IPS-18a (cell line): ENCODE measurements at regions not wholly inside any gene's neighbourhood (a gene's known extent, or its start where the extent isn't known, plus 50 kb on each side); places are given as distances from the start of the nearest gene placed in this dataset.

Experiments used
- H3K27ac ChIP-seq: one replicate; pipeline ENCODE4 v1.5.1; 2013; ENCODE audit warnings: low read length
- H3K27me3 ChIP-seq: one replicate; pipeline ENCODE4 v1.6.1; 2013; ENCODE audit warnings: mild to moderate bottlenecking, low read length; ENCODE audit not compliant: control insufficient read depth, insufficient read depth
- H3K36me3 ChIP-seq: one replicate; pipeline ENCODE4 v1.6.1; 2013; ENCODE audit warnings: low read depth, low read length; ENCODE audit not compliant: control insufficient read depth
- H3K4me1 ChIP-seq: one replicate; pipeline ENCODE4 v1.6.1; 2013; ENCODE audit warnings: low read depth, low read length; ENCODE audit not compliant: control insufficient read depth
- H3K4me3 ChIP-seq: one replicate; pipeline ENCODE4 v1.5.1; 2013; ENCODE audit warnings: low read length
- H3K9ac ChIP-seq: one replicate; pipeline ENCODE4 v1.6.1; 2013; ENCODE audit warnings: mild to moderate bottlenecking, low read length, moderate library complexity
- H3K9me3 ChIP-seq: one replicate; pipeline ENCODE4 v1.6.1; 2013; ENCODE audit warnings: low read depth, low read length; ENCODE audit not compliant: control insufficient read depth

GRCh38 chr13:90201676-90202460 lies 1145.6 kb upstream of the MIR17HG start:
- Histone ChIP-seq H3K27me3 (no peaks in the 10 kb centered on the region), H3K36me3 (no peaks in the 10 kb centered on the region), H3K4me3 (no peak overlapping the region), H3K4me1 (no peaks in the 10 kb centered on the region), H3K9me3 (no peaks in the 10 kb centered on the region), H3K9ac (no peak overlapping the region), H3K27ac (no peak overlapping the region)

- no peaks in the 10 kb centered on the region for H3K9me3 ChIP-seq
- no peak overlapping the region for H3K9ac ChIP-seq
- H3K4me3 ChIP-seq: no peak overlapping the region
These were observed 1142.4 kb upstream of the MIR17HG start for GRCh38 chr13:90205081-90205480.

GRCh38 chr13:90205911-90206310 lies 1141.6 kb upstream of the MIR17HG start:
- Histone ChIP-seq H3K27ac (no peak overlapping the region), H3K27me3 (no peaks in the 10 kb centered on the region), H3K9ac (no peak overlapping the region), H3K4me1 (no peaks in the 10 kb centered on the region), H3K4me3 (no peak overlapping the region), H3K36me3 (no peaks in the 10 kb centered on the region), H3K9me3 (no peaks in the 10 kb centered on the region)

More at GRCh38 chr13:90205081-90205480, 1142.4 kb upstream of the MIR17HG start:
- Histone ChIP-seq H3K36me3 (no peaks in the 10 kb centered on the region), H3K27me3 (no peaks in the 10 kb centered on the region), H3K4me1 (no peaks in the 10 kb centered on the region), H3K27ac (no peak overlapping the region)

GRCh38 chr13:90217275-90217674 lies 1130.2 kb upstream of the MIR17HG start:
- H3K27me3 ChIP-seq: no peaks in the 10 kb centered on the region
- H3K4me3 ChIP-seq: no peak overlapping the region
- no peaks in the 10 kb centered on the region for H3K4me1 ChIP-seq
- H3K36me3 ChIP-seq: no peaks in the 10 kb centered on the region
- H3K9ac ChIP-seq: no peak overlapping the region
- no peak overlapping the region for H3K27ac ChIP-seq
- peaks cover 6% of the 10 kb centered on the region for H3K9me3 ChIP-seq

GRCh38 chr13:90222758-90223157 lies 1124.7 kb upstream of the MIR17HG start:
- H3K9me3 ChIP-seq: no peaks in the 10 kb centered on the region
- H3K27me3 ChIP-seq: no peaks in the 10 kb centered on the region
- H3K36me3 ChIP-seq: no peaks in the 10 kb centered on the region
- H3K27ac ChIP-seq: no peak overlapping the region
- no peak overlapping the region for H3K9ac ChIP-seq
- H3K4me1 ChIP-seq: no peaks in the 10 kb centered on the region
- no peak overlapping the region for H3K4me3 ChIP-seq

GRCh38 chr13:90230311-90230710 lies 1117.2 kb upstream of the MIR17HG start:
- H3K4me1 ChIP-seq: peaks cover 5% of the 10 kb centered on the region
- H3K4me3 ChIP-seq: no peak overlapping the region
- H3K36me3 ChIP-seq: no peaks in the 10 kb centered on the region
- no peak overlapping the region for H3K27ac ChIP-seq
- H3K27me3 ChIP-seq: no peaks in the 10 kb centered on the region
- H3K9me3 ChIP-seq: no peaks in the 10 kb centered on the region
- H3K9ac ChIP-seq: no peak overlapping the region

- H3K9ac ChIP-seq: no peak overlapping the region
- no peaks in the 10 kb centered on the region for H3K27me3 ChIP-seq
- no peak overlapping the region for H3K27ac ChIP-seq
- no peaks in the 10 kb centered on the region for H3K36me3 ChIP-seq
- H3K4me3 ChIP-seq: no peak overlapping the region
- H3K9me3 ChIP-seq: no peaks in the 10 kb centered on the region
- H3K4me1 ChIP-seq: peaks cover 5% of the 10 kb centered on the region
These were observed 1115.2 kb upstream of the MIR17HG start for GRCh38 chr13:90232291-90232690.

- peaks cover 12% of the 10 kb centered on the region for H3K4me1 ChIP-seq
- no peak overlapping the region for H3K9ac ChIP-seq
These were observed 1113.4 kb upstream of the MIR17HG start for GRCh38 chr13:90233933-90234672.

GRCh38 chr13:90237852-90238251 lies 1109.6 kb upstream of the MIR17HG start:
- no peaks in the 10 kb centered on the region for H3K27me3 ChIP-seq
- H3K27ac ChIP-seq: no peak overlapping the region
- no peak overlapping the region for H3K4me3 ChIP-seq
- no peak overlapping the region for H3K9ac ChIP-seq
- H3K36me3 ChIP-seq: no peaks in the 10 kb centered on the region
- no peaks in the 10 kb centered on the region for H3K9me3 ChIP-seq
- peaks cover 7% of the 10 kb centered on the region for H3K4me1 ChIP-seq

More at GRCh38 chr13:90233933-90234672, 1113.4 kb upstream of the MIR17HG start:
- H3K27me3 ChIP-seq: no peaks in the 10 kb centered on the region
- no peaks in the 10 kb centered on the region for H3K9me3 ChIP-seq
- H3K27ac ChIP-seq: no peak overlapping the region
- H3K4me3 ChIP-seq: no peak overlapping the region
- H3K36me3 ChIP-seq: no peaks in the 10 kb centered on the region

- Histone ChIP-seq H3K4me1 (peaks cover 7% of the 10 kb centered on the region), H3K4me3 (no peak overlapping the region), H3K36me3 (no peaks in the 10 kb centered on the region), H3K9me3 (no peaks in the 10 kb centered on the region), H3K27ac (no peak overlapping the region), H3K27me3 (no peaks in the 10 kb centered on the region), H3K9ac (no peak overlapping the region)
These were observed 1109.1 kb upstream of the MIR17HG start for GRCh38 chr13:90238413-90238812.

- Histone ChIP-seq H3K4me1 (peaks cover 7% of the 10 kb centered on the region), H3K27ac (no peak overlapping the region), H3K9me3 (no peaks in the 10 kb centered on the region), H3K9ac (no peak overlapping the region), H3K27me3 (no peaks in the 10 kb centered on the region), H3K36me3 (no peaks in the 10 kb centered on the region), H3K4me3 (no peak overlapping the region)
These were observed 1108.4 kb upstream of the MIR17HG start for GRCh38 chr13:90239130-90239529.
